Lung (tissue), 11 donors: ENCODE measurements at regions not wholly inside any gene's neighbourhood (a gene's known extent, or its start where the extent isn't known, plus 50 kb on each side); places are given as distances from the start of the nearest gene placed in this dataset.

Source experiments
- ATAC-seq: fragments of 200-7000 bp; cut with Tn5 transposase; one replicate; pipeline ENCODE4 v1.9.1; 2020; ENCODE audit warnings: moderate number of reproducible peaks; ENCODE audit not compliant: insufficient read depth, low FRiP score
- DNase-seq, 3 donors: peaks; one replicate each; pipeline ENCODE4 v3.0.0-alpha.2; 2013 to 2017
- H3K27ac ChIP-seq, 2 donors: one replicate each; pipeline ENCODE4 v1.5.1; 2013; ENCODE audit warnings: mild to moderate bottlenecking in 2 of 2, moderate library complexity in 2 of 2, control low read depth in 1 of 2, inconsistent platforms in 1 of 2, low read depth in 1 of 2, low read length in 1 of 2
- H3K27me3 ChIP-seq, 3 donors: one replicate each; pipeline ENCODE4 v1.5.1; 2013; ENCODE audit warnings: low read length in 2 of 3; ENCODE audit not compliant: control insufficient read depth in 3 of 3, insufficient read depth in 3 of 3
- H3K36me3 ChIP-seq, 4 donors: one replicate each; pipeline ENCODE4 v1.5.1; 2013; ENCODE audit warnings: low read length in 4 of 4, mild to moderate bottlenecking in 1 of 4, moderate library complexity in 1 of 4; ENCODE audit not compliant: control insufficient read depth in 4 of 4, insufficient read depth in 4 of 4
- H3K4me1 ChIP-seq, 5 donors: one replicate each; pipeline ENCODE4 v1.5.1; 2013; ENCODE audit warnings: low read length in 5 of 5, mild to moderate bottlenecking in 2 of 5, moderate library complexity in 1 of 5; ENCODE audit not compliant: control insufficient read depth in 5 of 5, insufficient read depth in 5 of 5
- H3K4me3 ChIP-seq: one replicate; pipeline ENCODE4 v1.5.1; 2013; ENCODE audit warnings: mild to moderate bottlenecking, control low read depth, moderate library complexity
- H3K9ac ChIP-seq, 2 donors: one replicate each; pipeline ENCODE4 v1.5.1; 2013; ENCODE audit warnings: low read length in 2 of 2, control low read depth in 1 of 2; ENCODE audit not compliant: insufficient read depth in 1 of 2
- H3K9me3 ChIP-seq, 4 donors: one replicate each; pipeline ENCODE4 v1.5.1; 2013; ENCODE audit warnings: low read length in 3 of 4, mild to moderate bottlenecking in 1 of 4, moderate library complexity in 1 of 4; ENCODE audit not compliant: control insufficient read depth in 4 of 4, insufficient read depth in 3 of 4
- CTCF ChIP-seq: IDR thresholded peaks from 2 replicates; pipeline ENCODE4 v1.5.1; 2012; ENCODE audit warnings: mild to moderate bottlenecking; ENCODE audit errors: control extremely low read depth, extremely low read depth
- WGBS, 2 donors: extraction: QIAGEN DNeasy Blood & Tissue Kit; methylation state at CpG; one replicate each; pipeline ENCODE4 v1.1.7; 2013; 5-methylcytosine and 5-hydroxymethylcytosine counted together
- donor health status: control.
- donor health status: control.
- donor health status: Bipolar disorder and iron deficiency.
- donor health status: healthy.
- donor health status: DM: yes; HTN: yes; CAD: no.

GRCh38 chr11:103545551-103545950, 436.3 kb downstream of the DYNC2H1 start:
- no peak overlapping the region for H3K27ac ChIP-seq
- H3K36me3 ChIP-seq: no peaks in the 10 kb centered on the region
- TF ChIP-seq CTCF: no peak
- no peak for ATAC-seq
- no peaks in the 10 kb centered on the region for H3K4me1 ChIP-seq
- H3K4me3 ChIP-seq: no peak overlapping the region
- no peaks in the 10 kb centered on the region for H3K27me3 ChIP-seq
- H3K9ac ChIP-seq: no peak overlapping the region
- peaks cover 0 to 18% (median 7%) of the 10 kb centered on the region in 4 donors for H3K9me3 ChIP-seq
- DNase-seq: no peak

GRCh38 chr11:103546236-103546635, 437.0 kb downstream of the DYNC2H1 start:
- Histone ChIP-seq H3K4me1 (no peaks in the 10 kb centered on the region), H3K9ac (no peak overlapping the region), H3K36me3 (no peaks in the 10 kb centered on the region), H3K27me3 (no peaks in the 10 kb centered on the region), H3K4me3 (no peak overlapping the region), H3K9me3 (peaks cover 0 to 16% (median 5%) of the 10 kb centered on the region in 4 donors), H3K27ac (no peak overlapping the region)
- ATAC-seq (no peak), DNase-seq (no peak)
- TF ChIP-seq CTCF: no peak
- WGBS, 2 donors: 73 to 89% methylated on average over 2 of the region's 2 CpGs

GRCh38 chr11:103547024-103547423, 437.8 kb downstream of the DYNC2H1 start:
- H3K27me3 ChIP-seq: no peaks in the 10 kb centered on the region
- WGBS, 2 donors: 87 to 91% methylated on average over 2 of the region's 2 CpGs
- DNase-seq (no peak), ATAC-seq (no peak)
- no peak overlapping the region for H3K4me3 ChIP-seq
- H3K4me1 ChIP-seq: no peaks in the 10 kb centered on the region
- H3K9ac ChIP-seq: no peak overlapping the region
- no peak overlapping the region for H3K27ac ChIP-seq
- no peaks in the 10 kb centered on the region for H3K36me3 ChIP-seq
- no peak for TF ChIP-seq CTCF
- peaks cover 0 to 8% (median 3%) of the 10 kb centered on the region in 4 donors for H3K9me3 ChIP-seq

- H3K27ac ChIP-seq: no peak overlapping the region
- no peak for TF ChIP-seq CTCF
- ATAC-seq (no peak), DNase-seq (no peak)
- no peak overlapping the region for H3K9ac ChIP-seq
- 80 to 85% methylated on average over 5 of the region's 5 CpGs for WGBS, 2 donors
- no peaks in the 10 kb centered on the region for H3K27me3 ChIP-seq
- no peaks in the 10 kb centered on the region for H3K36me3 ChIP-seq
- no peaks in the 10 kb centered on the region for H3K4me1 ChIP-seq
- peaks cover 0 to 5% (median under 1%) of the 10 kb centered on the region in 4 donors for H3K9me3 ChIP-seq
- H3K4me3 ChIP-seq: no peak overlapping the region
Observed at GRCh38 chr11:103547691-103548090, 438.5 kb downstream of the DYNC2H1 start.
